HG03045 (cell line): ENCODE measurements at regions not wholly inside any gene's neighbourhood (a gene's known extent, or its start where the extent isn't known, plus 50 kb on each side); places are given as distances from the start of the nearest gene placed in this dataset.

ENCODE experiments used
- ATAC-seq: cut with Tn5 transposase; IDR thresholded peaks from one replicate; pipeline ENCODE4 v1.9.1; 2021; ENCODE audit warnings: mild to moderate bottlenecking, moderate library complexity; ENCODE audit not compliant: unreplicated experiment

DNA sequence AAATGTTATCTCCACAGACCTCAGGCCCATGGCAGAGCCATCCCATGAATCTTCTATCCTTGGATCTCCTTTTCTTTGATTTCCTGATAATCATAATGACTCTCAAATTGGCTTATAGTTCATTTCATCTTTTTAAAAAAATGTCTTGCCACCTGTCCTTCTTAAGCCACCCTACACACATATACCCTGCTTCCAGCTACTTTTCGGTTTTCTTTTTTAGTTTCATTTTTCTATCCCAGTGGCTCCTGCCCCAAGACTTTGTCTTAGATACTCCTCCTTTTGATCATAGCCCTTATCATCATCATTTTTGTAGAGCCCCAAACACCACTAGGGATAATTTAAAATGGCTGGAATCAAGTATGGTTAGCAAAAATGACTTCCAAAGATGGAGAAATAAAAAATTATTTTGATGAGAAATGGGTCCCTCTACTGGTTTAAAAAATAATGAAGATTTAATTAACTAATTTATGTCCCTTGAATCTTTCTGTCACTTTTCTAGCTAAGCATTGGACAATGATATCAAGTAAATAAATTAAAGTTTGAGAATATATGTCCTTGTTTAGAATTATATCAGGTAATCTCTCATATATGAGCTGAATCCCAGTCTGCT, 277.3 kb upstream of the SEMA3D start:
- no peak for ATAC-seq

DNA sequence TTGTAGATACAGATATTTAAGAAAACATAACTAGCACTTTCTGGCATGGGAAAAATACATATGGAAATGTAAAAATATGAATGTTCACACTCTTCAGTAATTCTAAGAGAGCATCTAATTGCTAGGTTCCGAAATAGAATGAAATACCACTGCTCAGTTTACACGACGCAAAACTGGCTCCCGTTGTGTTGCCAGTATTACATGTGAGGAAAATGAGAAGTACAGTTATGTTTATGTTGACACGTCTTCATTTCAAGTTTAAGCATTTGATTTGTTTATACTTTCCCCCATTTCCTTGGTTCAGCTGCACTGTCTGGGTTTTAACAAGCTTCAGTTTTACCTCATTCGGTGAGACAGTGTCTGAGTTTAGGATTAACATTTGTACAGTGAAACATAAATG, 275.8 kb upstream of the SEMA3D start:
- no peak for ATAC-seq

DNA sequence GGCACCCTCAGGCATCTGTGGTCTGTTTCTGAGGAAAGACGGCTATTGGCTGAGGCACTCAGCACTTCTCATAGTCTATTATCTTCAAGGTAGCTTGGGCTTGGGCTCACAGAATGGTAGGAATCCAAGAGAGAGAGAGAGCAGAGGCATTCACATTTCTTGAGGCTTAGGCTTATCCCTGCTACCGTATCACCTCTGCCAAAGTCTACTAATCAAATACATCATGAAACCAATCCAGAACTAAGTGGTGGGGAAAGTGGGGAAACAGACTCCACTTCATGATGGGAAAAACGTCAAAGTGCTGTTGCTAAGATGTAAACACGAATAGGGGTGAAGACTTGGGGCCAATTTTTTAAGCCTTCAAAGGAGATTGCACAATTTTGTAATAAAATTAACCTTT, 271.1 kb upstream of the SEMA3D start:
- no peak for ATAC-seq

DNA sequence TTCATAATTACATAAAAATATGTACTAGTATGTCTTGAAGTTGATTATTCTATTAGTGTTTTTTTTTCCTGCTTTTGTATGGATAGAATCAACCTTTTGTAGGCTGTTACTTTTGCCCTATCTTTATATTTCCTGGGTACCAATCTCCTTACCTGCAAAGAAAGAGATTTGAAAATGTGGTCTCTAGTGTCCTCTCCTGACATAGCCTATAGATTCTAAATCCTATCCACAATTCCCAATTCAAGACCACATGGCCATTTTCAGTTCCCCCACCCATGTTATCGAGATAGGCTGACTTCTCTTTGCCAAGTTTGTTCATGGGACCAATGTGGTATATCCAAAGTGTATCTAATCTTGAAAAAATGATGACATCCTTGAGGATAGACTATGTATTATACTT, 269.4 kb upstream of the SEMA3D start:
- no peak for ATAC-seq

DNA sequence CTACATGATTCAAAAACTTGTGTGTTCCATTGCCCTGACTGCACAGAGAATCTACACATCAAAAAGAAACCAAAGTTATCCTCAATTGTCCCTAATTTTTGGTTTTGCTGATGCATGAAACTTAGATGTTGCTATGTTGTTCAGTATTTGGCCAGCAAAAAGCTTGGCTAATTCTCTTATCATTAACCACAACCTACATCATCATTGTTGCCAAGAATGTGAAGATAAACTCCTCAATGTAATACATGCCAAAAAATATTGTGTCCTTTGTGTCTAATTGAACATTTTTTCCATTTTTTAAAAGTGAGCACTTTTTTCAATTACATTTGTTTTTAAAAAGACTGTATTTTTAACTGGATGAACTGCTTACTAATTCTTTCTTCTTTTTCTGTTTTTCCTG, 268.0 kb upstream of the SEMA3D start:
- no peak for ATAC-seq

DNA sequence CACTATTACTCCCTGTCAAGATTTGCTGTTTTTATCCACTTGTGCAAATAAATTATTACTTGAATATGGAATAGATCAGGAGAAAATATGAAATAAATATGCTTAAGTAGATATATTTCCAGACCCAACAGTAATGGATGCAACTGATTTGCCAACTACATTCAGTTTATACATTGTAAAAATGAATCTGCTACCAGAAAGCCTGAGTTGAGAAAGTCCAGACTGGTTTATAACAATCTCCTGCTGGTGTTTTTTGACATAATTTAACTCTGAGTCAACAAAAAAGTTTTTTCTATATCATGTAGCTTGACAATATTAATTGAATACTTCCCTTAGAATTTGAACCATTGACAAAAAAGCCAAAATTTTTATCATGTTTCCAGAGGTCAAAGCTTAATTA, 265.8 kb upstream of the SEMA3D start:
- ATAC-seq = no peak

DNA sequence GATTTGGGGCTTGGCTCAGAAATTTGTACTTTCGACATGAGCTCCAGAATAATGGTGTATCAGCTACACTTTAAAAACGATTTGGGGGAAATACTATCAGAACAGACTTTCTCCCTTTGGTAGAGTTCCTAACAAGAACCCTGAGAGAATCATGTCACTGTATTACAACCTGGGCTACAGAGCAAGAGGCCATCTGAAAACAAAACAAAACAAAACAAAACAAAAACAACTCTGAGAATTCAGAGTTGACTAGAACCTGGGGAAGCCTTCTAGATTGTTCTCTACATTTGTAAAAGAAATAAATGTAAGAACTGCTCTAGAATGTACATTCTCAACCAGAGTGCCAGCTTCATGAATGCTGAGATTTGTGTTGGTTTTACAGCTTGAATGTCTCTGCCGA, 262.6 kb upstream of the SEMA3D start:
- ATAC-seq = no peak

DNA sequence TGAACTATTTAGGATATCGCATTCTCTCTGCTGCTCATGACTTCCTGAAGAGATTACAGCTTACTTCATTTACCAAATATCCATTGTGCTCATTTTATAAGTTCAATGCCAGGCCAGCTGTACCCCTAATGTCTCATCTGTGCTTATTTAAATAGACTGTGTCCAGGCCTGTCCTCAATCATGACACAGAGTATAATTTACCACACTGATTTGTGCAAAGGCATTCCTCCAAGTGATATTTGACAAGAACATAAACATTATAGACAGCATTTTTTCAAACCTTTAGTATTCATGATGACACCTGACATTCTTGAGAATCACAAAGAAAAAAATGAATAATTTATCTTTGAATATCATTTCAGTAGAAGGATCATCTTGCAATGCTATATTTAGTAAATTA, 260.1 kb upstream of the SEMA3D start:
- ATAC-seq = no peak

DNA sequence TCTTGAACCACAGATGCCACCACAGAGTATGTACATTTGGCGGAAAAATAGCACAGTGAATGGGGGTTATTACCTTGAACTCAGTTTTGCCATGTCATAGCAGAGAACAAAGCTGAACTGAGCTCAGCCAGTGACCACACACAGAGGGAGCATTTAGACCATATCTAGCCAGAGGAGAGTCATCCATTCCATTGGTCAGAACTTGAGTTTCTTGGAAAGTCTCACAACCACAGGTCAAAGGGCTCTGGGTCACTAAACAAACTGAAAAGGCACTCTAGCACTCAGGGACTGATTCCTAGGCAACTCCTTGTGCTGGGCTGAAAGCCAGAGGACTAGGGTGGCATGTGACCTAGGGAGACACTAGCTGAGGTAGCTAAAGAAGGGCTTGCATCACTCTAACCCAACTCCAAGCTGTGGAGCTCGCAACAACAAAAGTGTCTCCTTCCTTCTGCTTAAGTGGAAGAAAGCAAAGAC, 239.7 kb upstream of the SEMA3D start:
- no peak for ATAC-seq

DNA sequence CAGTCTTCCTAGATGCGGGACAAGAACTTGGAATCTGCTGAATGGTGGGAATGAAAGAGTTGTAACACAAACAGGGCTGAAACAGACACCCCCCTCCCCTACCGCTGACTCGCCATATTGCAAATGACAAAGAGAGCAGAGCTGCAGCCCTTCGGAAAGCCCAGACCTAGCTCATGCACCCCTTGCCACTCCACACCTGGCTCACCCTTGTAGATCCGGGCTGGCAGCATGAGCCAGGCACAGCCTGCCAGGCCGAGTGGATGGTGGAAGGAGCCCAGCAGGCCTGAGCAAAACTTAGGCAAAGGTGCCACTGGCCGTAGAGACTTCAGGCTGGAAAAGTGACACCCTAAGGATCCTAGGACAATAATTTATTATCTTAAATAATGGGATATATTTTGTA, 237.4 kb upstream of the SEMA3D start:
- ATAC-seq = no peak

DNA sequence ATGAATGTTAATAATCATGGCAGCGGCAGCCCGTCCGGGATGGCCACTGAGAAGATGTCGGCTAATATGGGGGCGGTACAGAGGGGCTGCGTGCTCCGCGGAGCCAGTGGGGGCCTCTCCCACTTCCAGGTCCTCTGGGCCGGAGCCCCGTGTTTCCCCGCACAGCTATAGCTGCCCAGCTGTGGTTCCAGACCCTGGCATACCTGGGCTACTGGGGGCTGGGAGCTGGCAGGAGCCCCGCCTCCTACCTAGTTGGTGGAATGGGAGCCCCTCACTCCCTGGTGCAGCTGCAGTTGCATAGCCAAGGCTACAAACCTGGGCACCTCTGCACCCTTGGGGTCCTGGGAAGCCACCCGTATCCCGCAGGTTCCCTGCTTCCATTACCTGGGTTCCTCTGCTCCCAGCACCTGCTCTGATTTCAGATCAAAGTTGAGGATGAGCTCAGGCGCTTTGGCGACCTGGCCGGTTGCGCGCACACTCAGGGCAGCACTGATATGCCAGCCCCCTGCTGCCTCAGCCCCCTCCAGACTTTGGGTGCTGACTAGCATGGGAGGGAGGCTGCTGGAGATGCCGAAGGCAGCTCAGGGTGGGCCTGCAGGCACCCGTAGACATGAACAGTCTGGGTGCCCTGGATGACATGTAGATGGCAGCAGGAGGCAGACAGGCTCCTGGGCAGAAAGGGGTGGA, 236.5 kb upstream of the SEMA3D start:
- no peak for ATAC-seq

DNA sequence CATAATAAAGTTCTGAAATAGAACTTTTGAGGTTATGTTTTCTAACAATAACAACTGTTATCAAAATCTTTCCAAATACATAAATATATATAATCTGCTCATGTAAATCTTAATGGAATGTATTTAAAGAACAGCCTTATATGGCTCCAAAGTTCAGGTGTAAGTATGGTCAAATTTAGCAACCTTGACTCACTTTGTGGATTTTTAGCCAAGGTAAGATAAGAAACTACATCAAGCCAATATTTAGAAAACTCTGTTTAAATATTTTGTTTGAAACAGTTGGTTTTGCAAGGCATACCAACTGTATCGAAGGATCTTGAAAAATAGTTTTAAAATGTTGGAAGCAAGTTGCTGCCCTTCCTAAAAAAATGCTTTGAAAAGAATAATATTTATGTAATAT, 228.9 kb upstream of the SEMA3D start:
- ATAC-seq = no peak

DNA sequence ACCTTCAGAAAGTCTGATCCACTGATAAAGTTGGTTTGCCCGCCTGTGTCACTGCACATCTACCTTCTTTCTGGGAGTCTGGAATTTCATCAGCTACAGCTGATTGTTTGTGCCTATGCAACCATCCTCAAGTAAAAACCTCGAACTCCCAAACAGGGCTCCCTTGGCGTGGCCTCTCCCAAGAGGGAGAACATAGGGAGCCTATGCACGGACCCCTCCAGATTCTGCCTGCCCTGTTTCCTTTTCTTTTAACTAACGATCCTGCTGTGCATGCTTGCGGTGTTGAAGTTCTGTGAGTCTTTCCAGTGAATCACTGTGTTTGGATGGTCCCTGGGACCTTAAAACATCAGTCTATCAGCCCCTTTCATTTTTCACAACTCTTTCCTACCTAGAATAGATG, 226.9 kb upstream of the SEMA3D start:
- ATAC-seq = no peak

DNA sequence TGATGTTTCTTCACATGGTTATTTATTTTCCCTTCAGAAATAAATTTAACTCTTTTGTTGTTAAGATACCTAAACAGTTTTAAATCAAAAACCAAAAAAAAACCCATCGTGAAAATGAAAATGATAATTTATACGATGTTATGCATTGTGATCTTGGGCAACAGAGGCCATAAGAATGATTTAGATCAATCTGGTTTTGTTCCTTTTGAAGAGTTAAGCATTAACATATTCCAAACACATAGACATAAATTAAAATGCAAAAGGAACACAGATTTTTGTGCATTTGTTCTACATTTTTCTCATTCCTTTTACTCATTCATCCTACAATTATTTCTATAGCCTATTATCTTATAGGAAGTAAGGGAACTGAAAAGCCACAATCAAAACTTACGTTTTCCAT, 226.1 kb upstream of the SEMA3D start:
- ATAC-seq = no peak

DNA sequence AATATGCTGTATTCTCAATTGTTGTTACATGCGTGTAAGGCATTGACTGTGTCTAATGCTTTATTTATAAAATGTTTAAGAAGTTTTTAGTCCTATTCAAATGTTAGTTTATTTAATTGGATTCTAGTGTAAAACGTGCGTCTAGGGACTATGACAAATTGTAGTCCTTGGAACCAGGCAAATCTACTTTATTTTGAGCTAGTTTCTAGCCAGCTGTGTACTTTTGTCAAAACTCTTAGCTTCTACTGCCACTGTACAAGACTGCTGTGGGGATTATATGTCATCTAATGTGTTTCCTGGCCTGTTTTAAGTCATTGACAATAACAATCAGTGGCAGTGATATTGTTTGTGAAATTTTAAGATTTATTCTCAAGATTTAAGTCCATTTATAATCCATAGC, 220.5 kb upstream of the SEMA3D start:
- no peak for ATAC-seq

DNA sequence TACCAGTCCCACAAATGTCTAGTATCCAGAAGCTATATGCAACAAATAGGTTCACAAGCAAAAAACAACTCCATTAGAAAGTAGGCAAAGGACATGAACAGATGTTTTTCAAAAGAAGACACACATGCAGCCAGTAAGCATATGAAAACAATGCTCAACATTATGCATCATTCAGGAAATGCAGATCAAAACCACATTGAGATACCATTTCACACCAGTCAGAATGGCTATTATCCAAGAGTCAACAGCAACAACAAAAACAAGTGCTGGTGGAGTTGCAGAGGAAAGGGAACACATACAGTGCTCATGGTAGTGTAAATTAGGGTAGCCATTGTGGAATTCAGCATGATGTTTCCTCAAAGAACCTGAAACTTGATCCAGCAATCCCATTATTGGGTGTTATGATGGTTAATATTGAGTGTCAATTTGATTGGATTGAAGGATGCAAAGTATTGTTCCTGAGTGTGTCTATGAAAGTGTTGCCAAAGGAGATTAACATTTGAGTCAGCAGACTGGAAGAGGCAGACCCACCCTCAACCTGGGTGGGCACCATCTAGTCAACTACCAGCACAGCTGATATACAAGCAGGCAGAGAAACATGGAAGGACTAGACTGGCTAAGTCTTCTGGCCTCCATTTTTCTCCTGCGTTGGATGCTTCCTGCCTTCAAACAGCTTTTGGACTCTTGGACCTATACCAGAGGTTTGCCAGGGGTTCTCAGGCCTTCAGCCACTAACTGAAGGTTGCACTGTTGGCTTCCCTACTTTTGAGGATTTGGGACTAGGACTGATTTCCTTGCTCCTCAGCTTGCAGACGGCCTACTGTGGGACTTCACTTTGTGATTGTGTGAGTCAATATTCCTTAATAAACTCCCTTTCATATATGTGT, 218.4 kb upstream of the SEMA3D start:
- no peak for ATAC-seq

DNA sequence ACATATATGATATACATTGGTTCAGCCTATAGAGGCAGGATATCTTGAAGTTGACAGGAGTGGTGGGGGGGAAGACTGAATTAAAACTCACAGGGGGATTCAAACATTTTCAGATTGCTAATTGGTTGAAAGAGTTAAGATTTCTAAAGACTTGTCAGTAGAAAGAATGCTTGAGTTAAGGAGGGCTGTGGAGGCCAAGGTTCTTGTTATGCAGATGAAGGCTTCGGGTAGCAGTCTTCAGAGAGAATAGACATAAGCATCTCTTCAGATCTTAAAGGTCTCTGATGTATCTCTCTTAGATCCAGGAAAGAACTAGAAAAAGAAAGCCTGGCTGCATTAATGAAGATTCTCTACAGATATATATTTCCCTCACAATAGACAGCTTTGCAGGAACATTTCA, 209.8 kb upstream of the SEMA3D start:
- ATAC-seq = no peak

DNA sequence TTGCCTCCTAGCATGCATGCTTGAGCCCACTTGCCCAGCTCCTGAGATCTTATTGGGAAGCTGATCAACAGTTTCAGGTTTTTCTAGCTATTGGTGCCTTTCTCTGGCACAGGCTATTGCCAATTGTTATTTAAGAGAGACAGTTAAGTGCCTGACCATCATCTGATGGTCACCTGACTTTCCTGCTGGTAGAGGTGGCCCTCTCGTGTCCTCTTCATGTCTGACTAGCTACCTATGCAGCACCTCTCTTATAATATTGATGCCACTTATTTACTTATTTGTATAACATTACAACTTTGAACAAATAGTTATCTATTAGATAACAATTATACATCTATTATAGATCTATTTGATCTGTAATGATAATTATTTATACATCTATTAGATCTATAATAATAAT, 205.9 kb upstream of the SEMA3D start:
- no peak for ATAC-seq

DNA sequence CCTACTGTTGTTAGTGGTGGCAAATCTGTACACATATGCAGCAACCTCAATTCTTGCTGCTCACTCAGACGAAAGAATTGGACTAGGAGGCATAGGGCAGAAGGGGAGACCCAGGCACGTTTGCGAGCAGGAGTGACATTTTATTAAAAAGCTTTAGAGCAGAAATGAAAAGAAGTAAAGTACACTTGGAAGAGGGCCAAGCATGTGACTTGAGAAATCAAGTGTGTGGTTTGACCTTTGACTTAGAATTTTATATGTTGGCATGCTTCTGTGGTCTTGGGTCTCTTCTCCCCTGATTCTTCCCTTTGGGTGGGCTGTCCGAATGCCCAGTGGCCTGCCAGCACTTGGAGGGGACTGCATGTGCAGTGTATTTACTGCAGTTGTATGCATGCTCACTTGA, 205.5 kb upstream of the SEMA3D start:
- no peak for ATAC-seq

DNA sequence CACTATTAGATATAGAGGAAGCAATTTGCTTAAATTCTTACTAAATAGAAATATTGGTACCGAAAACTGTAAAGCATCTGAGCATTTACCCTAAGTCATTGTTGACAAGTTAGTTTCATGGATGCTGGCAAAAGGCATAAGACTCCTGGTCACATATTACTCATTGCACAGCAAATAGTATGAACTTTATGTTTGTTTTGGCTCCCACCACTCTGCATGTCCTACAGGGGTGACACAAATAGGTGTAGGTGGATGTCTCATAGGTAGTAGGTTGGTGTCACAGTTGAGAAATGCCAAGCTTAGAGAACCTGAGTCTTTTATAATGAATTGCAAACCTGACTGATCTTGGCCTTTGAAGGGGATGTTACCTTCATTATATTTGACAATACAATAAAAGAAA, 199.6 kb upstream of the SEMA3D start:
- no peak for ATAC-seq

DNA sequence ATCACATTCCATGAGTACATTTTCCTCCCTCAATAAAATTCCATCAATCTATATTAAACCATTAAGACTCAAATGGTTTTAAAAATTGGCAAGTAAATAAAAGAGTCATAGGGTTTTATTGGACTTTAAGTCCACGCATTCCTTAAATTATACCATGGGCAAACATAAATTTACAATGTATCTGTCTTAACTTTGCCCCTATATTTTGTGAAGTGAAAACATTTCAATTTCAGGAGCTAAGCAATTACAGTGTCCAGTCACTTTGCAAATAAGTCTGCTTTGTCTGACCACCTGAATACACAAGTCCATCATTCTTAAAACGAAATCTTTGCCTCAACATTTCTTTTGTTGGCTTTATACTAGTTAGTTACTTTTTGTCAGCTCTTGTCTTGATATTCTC, 197.5 kb upstream of the SEMA3D start:
- no peak for ATAC-seq

DNA sequence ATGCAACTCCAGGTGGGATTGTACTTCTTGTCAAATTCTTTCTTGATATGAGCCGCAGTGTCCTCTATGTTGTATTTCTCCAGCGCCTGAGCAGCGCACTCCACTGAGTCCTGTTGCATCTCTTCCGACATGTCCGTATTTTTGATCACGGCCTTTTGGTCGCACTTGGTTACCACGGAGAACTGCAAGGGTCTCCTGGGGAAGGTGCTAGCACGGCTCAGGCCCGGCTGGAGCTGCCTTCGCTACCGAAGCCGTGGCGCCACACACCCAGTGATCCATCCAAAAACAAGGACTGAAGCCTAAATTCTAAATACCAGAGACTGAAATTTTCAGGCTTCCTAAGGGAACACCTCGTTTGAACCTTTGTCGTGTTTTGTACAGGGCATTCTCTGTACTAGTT, 194.4 kb upstream of the SEMA3D start:
- no peak for ATAC-seq
